Parathyroid adenoma (tissue), 2 donors: ENCODE measurements at regions not wholly inside any gene's neighbourhood (a gene's known extent, or its start where the extent isn't known, plus 50 kb on each side); places are given as distances from the start of the nearest gene placed in this dataset.

Source experiments
- H2AFZ ChIP-seq: fragments of 300-600 bp; sonication (generic); one replicate; pipeline ENCODE4 v1.7.0; 2017; ENCODE audit warnings: antibody characterized with exemption, mild to moderate bottlenecking
- H3K27ac ChIP-seq: fragments of 300-600 bp; sonication (generic); one replicate; pipeline ENCODE4 v1.7.0; 2017
- H3K27me3 ChIP-seq: fragments of 300-600 bp; sonication (generic); one replicate; pipeline ENCODE4 v1.7.0; 2017; ENCODE audit warnings: low read length; ENCODE audit not compliant: control insufficient read depth, insufficient read depth
- H3K36me3 ChIP-seq: fragments of 300-600 bp; sonication (generic); one replicate; pipeline ENCODE4 v1.7.0; 2017; ENCODE audit warnings: low read length; ENCODE audit not compliant: control insufficient read depth, insufficient read depth
- H3K4me1 ChIP-seq: fragments of 300-600 bp; sonication (generic); one replicate; pipeline ENCODE4 v1.7.0; 2017; ENCODE audit warnings: control low read depth
- H3K4me2 ChIP-seq: fragments of 300-600 bp; sonication (generic); one replicate; pipeline ENCODE4 v1.7.0; 2017; ENCODE audit warnings: low read length
- H3K4me3 ChIP-seq: fragments of 300-600 bp; sonication (generic); one replicate; pipeline ENCODE4 v1.7.0; 2017; ENCODE audit warnings: low read depth, low read length
- H3K79me2 ChIP-seq: fragments of 300-600 bp; sonication (generic); one replicate; pipeline ENCODE4 v1.7.0; 2017; ENCODE audit warnings: control low read depth
- H3K9ac ChIP-seq: fragments of 300-600 bp; sonication (generic); one replicate; pipeline ENCODE4 v1.7.0; 2017; ENCODE audit warnings: mild to moderate bottlenecking
- H3K9me3 ChIP-seq: fragments of 300-600 bp; sonication (generic); one replicate; pipeline ENCODE4 v1.7.0; 2017; ENCODE audit warnings: low read length; ENCODE audit not compliant: control insufficient read depth
- TF ChIP-seq, protein P1 (sequence below): fragments of 300-600 bp; sonication (generic); IDR thresholded peaks from one replicate; pipeline ENCODE4 v1.7.0; 2017; ENCODE audit warnings: antibody characterized with exemption, mild to moderate bottlenecking
- donor health status: primary hyperparathyroidism.

DNA sequence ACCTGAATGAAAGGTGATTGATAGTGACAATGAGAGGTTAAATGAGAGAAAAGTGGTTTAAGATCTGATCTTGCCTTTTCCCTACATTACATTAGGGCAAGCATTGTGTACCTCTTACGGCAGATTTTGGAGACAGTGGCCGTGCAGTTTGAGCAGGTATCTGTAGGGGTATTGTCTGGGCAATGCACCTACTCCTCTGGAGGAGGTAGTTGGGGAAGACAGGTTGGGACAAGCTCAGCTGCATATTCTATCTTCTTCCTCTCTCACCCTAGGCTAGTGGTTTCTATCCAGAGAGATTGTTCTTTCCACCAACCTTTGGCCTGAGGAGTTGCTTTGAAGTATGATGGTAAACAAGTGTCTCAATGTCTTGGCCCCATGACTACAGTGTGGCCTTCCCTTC lies 323.2 kb downstream of the CYP26B1 start:
- Histone ChIP-seq H3K79me2 (no peaks in the 10 kb centered on the region), H3K27me3 (no peaks in the 10 kb centered on the region), H3K9me3 (no peaks in the 10 kb centered on the region), H3K9ac (no peak overlapping the region), H3K27ac (no peak overlapping the region), H2AFZ (no peak overlapping the region), H3K4me2 (no peak overlapping the region), H3K36me3 (no peaks in the 10 kb centered on the region), H3K4me1 (no peaks in the 10 kb centered on the region), H3K4me3 (no peak overlapping the region)
- TF ChIP-seq, protein P1, sequence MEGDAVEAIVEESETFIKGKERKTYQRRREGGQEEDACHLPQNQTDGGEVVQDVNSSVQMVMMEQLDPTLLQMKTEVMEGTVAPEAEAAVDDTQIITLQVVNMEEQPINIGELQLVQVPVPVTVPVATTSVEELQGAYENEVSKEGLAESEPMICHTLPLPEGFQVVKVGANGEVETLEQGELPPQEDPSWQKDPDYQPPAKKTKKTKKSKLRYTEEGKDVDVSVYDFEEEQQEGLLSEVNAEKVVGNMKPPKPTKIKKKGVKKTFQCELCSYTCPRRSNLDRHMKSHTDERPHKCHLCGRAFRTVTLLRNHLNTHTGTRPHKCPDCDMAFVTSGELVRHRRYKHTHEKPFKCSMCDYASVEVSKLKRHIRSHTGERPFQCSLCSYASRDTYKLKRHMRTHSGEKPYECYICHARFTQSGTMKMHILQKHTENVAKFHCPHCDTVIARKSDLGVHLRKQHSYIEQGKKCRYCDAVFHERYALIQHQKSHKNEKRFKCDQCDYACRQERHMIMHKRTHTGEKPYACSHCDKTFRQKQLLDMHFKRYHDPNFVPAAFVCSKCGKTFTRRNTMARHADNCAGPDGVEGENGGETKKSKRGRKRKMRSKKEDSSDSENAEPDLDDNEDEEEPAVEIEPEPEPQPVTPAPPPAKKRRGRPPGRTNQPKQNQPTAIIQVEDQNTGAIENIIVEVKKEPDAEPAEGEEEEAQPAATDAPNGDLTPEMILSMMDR, result no peak

DNA sequence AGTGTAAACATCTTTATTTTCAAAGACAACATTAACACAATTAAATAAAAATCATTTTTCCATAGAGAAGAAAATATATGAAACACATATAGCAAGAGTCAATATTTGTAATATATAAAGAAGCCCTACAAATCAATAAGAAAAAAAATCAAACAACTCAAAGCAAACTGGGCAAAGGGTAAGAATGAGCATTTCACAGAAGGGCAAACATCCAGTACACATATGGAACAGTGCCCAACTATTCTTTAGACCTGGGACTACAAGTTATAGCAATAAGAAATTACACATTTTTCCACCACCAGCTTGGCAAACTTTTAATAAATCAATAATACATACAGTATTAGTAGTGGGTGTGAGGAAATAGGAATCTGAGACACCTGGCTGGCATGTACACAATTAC lies 324.1 kb downstream of the CYP26B1 start:
- Histone ChIP-seq H3K4me1 (no peaks in the 10 kb centered on the region), H3K9ac (no peak overlapping the region), H3K36me3 (no peaks in the 10 kb centered on the region), H3K79me2 (no peaks in the 10 kb centered on the region), H3K4me2 (no peak overlapping the region), H3K27me3 (no peaks in the 10 kb centered on the region), H3K27ac (no peak overlapping the region), H3K4me3 (no peak overlapping the region), H2AFZ (no peak overlapping the region), H3K9me3 (no peaks in the 10 kb centered on the region)
- TF ChIP-seq, protein P1, result no peak

GRCh38 chr2:71822463-71822862 lies 325.2 kb downstream of the CYP26B1 start:
- H3K4me3 ChIP-seq, result no peak overlapping the region
- no peaks in the 10 kb centered on the region for H3K9me3 ChIP-seq
- no peak overlapping the region for H3K4me2 ChIP-seq
- no peak overlapping the region for H3K9ac ChIP-seq
- H3K79me2 ChIP-seq, result no peaks in the 10 kb centered on the region
- no peak overlapping the region for H3K27ac ChIP-seq
- TF ChIP-seq, protein P1, result no peak
- H3K36me3 ChIP-seq, result no peaks in the 10 kb centered on the region
- H3K4me1 ChIP-seq, result no peaks in the 10 kb centered on the region
- no peaks in the 10 kb centered on the region for H3K27me3 ChIP-seq
- H2AFZ ChIP-seq, result no peak overlapping the region

DNA sequence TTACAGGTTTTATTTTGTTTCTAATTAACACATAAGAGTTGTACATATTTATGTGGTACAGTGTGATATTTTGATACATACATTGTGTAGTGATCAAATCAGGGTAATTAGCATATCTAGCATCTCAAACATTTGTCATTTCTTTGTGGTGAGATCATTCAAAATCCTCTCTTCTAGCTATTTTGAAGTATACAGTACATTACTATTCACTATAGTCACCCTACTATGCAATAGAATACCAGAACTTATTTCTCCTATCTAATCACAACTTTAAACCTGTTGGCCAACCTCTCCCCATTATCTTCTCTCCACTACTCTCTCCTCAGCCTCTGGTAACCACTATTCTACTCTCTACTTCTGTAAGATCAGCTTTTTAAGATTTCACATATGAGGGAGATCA lies 325.8 kb downstream of the CYP26B1 start:
- Histone ChIP-seq H3K36me3 (no peaks in the 10 kb centered on the region), H3K9me3 (no peaks in the 10 kb centered on the region), H3K9ac (no peak overlapping the region), H3K4me2 (no peak overlapping the region), H3K4me3 (no peak overlapping the region), H3K4me1 (no peaks in the 10 kb centered on the region), H3K79me2 (no peaks in the 10 kb centered on the region), H2AFZ (no peak overlapping the region), H3K27ac (no peak overlapping the region), H3K27me3 (no peaks in the 10 kb centered on the region)
- TF ChIP-seq, protein P1, result no peak

DNA sequence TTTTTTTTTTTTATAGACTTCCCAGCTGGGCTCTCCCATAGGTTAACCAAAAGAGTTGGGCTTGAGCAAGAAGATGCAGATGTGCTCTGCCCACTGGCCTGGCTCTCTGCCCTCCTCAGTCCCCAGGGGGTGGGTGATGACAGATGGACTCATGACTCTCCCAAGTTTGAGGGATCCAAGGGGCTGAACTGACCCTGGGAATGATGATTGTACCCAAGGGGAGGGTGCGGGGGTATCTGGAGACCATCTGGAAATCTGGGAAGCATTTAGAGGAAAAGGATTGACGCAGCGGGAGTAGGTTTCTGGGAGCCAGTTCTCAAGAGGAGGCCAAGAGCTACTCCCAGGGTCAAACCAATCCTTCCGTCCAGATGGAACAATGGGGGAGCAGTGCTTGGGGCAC lies 330.8 kb downstream of the CYP26B1 start:
- TF ChIP-seq, protein P1, result no peak
- no peak overlapping the region for H3K9ac ChIP-seq
- H3K36me3 ChIP-seq, result no peaks in the 10 kb centered on the region
- H2AFZ ChIP-seq, result no peak overlapping the region
- no peaks in the 10 kb centered on the region for H3K9me3 ChIP-seq
- no peaks in the 10 kb centered on the region for H3K27me3 ChIP-seq
- no peaks in the 10 kb centered on the region for H3K4me1 ChIP-seq
- no peak overlapping the region for H3K27ac ChIP-seq
- H3K4me3 ChIP-seq, result no peak overlapping the region
- no peak overlapping the region for H3K4me2 ChIP-seq
- H3K79me2 ChIP-seq, result no peaks in the 10 kb centered on the region
